HFF-Myc (cell line): ENCODE measurements at regions not wholly inside any gene's neighbourhood (a gene's known extent, or its start where the extent isn't known, plus 50 kb on each side); places are given as distances from the start of the nearest gene placed in this dataset.

ENCODE experiments used
- DNase-seq: peaks from one replicate; pipeline ENCODE4 v3.0.0-alpha.2; 2011; ENCODE audit warnings: low read depth; ENCODE audit errors: extremely low read depth
- H3K4me3 ChIP-seq: replicated peaks from 2 replicates; pipeline ENCODE4 v1.5.1; 2011; ENCODE audit warnings: low read depth, mild to moderate bottlenecking, control low read depth, low read length
- TF ChIP-seq, protein P1 (sequence below): IDR thresholded peaks from 2 replicates; pipeline ENCODE4 v1.5.1; 2012; ENCODE audit warnings: mild to moderate bottlenecking, low read depth, low read length, control low read depth; ENCODE audit errors: missing control alignments

DNA sequence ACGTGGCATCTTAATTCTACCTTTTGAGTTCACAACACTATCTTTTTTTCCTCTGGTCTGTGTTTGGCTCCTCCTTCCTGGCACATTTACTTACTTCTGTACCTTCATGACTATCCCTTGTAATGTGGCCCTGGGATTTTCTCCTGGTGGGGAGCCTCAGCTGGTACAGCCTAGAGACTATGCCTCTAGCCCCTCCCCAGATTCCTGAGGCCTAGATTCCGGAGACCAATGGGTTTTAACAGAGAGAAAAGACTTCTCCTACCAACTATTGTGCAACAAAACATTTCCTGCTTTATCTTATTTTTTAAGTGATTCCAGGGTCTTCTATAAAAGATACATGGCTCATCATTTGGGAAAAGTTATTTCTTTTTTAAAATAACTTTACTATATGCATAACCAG is 216.2 kb upstream of the KRR1 start:
- TF ChIP-seq, protein P1, sequence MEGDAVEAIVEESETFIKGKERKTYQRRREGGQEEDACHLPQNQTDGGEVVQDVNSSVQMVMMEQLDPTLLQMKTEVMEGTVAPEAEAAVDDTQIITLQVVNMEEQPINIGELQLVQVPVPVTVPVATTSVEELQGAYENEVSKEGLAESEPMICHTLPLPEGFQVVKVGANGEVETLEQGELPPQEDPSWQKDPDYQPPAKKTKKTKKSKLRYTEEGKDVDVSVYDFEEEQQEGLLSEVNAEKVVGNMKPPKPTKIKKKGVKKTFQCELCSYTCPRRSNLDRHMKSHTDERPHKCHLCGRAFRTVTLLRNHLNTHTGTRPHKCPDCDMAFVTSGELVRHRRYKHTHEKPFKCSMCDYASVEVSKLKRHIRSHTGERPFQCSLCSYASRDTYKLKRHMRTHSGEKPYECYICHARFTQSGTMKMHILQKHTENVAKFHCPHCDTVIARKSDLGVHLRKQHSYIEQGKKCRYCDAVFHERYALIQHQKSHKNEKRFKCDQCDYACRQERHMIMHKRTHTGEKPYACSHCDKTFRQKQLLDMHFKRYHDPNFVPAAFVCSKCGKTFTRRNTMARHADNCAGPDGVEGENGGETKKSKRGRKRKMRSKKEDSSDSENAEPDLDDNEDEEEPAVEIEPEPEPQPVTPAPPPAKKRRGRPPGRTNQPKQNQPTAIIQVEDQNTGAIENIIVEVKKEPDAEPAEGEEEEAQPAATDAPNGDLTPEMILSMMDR, result no peak

DNA sequence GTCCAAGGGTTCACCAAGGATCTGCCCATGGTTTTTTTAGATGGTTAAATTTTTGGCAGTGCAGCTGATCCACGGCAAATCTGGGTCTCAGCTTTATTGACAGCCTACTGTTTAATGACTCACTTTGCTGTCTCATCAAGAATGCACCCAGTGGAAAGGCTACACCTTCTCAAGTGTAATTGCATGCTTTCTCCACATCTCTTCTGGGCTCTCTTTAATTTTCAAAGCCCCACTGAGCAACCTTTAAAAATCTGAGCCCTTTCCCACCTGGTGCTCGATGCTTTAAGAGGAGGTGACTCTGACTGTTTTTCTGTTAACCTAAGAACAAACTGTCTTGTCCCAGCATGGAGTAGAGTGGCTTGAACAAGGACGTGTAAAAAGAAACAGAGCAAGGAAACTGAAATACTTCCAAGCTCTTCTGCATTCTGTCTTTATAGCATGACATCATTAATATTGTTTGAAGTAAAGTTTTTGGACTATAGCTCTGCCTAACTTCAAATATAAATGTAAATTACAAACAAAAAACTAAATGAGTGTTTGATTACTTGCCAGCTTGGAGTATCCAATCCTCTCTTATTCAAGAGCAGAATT is 214.2 kb upstream of the KRR1 start:
- no peak overlapping the region for H3K4me3 ChIP-seq
- DNase-seq, result peak; percentile 71
- TF ChIP-seq, protein P1, result no peak

More for the DNA sequence above, 216.2 kb upstream of the KRR1 start:
- H3K4me3 ChIP-seq, result no peak overlapping the region
- DNase-seq, result no peak

DNA sequence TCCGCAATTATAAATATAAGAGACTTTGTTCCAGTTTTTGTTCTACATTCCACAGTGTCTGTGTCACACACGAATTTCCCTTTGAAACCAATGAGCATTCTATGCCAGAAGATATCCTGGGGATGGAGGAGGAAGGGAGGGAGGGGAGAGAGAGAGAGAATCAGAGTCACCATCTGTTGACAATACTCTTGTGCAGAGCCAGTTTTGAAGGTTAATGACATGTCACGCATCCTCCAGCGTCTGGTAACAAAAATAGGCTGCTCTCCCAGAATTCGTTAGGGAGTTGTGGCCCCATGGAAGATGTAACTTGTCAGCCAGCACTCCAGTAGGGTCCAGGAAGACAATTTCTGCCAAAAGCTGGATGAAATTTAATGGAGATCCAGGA is 213.5 kb upstream of the KRR1 start:
- no peak overlapping the region for H3K4me3 ChIP-seq
- peak; percentile 96 for DNase-seq
- TF ChIP-seq, protein P1, result no peak

DNA sequence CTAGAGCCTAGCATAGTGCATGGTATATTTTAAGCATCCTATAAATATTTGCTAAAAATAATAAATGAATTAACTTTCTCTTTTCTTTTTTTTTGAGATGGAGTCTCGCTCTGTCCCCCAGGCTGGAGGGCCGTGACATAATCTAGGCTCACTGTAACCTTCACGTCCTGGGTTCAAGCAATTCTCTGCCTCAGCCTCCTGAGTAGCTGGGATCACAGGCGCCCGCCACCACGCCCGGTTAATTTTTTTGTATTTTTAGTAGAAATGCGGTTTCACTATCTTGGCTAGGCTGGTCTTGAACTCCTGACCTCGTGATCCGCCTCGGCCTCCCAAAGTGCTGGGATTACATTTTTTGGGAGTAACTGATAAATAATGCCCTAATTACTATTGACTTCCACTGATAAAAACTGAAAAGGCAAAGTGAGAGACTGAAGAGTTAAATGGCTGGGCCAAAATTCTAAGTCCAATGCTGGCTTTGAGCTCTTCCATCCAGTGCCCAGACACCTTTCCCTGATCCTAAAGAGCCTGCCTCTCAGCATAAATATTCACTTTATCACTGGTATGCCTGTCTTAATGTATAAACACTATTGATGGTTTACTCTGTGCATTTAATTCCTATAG is 213.0 kb upstream of the KRR1 start:
- DNase-seq, result no peak
- H3K4me3 ChIP-seq, result no peak overlapping the region
- TF ChIP-seq, protein P1, result no peak

DNA sequence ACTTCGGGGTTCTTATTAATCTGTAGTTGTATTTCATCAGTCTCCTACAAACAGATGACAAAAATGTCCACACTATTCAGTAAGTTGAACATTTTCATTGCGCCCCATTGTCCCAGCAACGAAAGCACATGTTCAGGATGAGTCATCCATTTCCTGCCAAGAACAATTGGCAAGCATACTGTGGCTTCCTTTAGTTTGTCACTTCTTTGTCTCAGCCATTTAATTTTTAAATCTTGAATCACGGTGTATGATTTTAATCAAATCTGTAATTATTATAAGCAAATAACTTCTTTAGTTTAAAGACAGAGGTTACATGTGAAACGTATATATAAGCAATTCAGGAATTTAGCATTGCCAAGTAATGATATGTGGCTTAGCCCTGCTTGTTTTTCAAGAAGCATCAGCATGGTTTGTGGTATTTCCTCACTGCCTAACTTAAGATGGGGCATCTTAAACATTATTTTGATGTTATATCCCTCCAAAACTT is 211.3 kb upstream of the KRR1 start:
- no peak overlapping the region for H3K4me3 ChIP-seq
- peak; percentile 95 for DNase-seq
- TF ChIP-seq, protein P1, result no peak

DNA sequence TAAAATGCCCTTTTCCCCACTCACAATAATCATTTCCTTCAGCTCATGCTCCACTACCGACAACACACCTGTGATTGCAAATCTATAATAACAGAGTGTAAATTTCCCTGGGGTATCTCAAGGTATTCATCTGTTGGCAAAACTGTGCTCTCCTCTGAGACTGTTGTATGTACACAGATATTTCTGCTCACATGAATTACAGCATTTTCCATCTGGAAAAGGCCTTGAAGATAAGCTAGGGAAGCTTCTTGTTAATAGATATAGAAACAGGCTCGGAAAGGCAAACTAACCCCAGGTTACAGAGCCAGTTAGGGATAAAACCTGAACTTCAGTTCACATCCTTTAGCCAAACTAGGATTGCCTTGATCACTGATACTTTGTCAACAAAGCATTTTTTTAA is 210.4 kb upstream of the KRR1 start:
- no peak overlapping the region for H3K4me3 ChIP-seq
- no peak for DNase-seq
- TF ChIP-seq, protein P1, result no peak
